ENCODE measurements at regions not wholly inside any gene's neighbourhood (a gene's known extent, or its start where the extent isn't known, plus 50 kb on each side); places are given as distances from the start of the nearest gene placed in this dataset.

DNA sequence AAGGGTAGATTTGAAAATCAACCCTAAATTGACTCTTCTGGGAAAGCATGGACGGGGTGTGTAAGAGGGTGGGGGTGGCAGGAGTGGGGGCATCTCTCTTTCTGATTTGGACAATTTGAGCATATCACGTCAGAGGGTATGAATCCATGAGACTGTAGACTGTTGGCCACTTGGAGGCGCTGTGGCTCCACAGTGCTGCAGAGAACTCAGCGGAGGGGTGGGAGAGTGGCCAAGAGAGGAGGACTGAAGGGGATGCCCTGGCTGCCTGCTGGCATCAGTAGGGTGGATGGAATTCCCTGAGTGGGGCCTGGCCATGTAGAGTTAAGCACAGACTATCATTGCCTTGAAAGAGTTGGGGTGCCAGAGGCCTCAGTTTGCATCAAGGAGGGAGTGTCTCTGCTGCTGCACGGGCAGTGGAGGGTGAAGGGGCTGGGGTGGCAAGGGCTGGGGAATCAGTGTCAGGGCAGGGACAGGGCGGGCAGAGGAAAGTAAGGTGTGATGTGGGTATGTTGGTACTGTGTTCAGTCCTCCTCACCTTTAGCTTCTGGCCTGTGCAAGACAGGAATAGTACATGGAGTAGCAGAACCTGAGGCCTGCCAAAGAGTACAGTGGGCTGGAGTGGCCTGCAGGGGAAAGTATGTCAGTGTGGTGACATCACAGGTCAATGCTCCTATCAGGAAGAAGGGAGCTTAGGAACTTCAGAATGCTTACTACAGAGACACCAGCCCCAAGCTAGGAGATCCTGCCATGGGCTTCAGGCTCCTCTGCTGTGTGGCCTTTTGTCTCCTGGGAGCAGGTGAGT, 133.5 kb upstream of the PRSS58 start:
- H3K79me2 ChIP-seq (ENCODE audit: control insufficient read depth, insufficient read depth, low read length) = no peaks in the 10 kb centered on the region
- H3K9me3 ChIP-seq (ENCODE audit: control insufficient read depth, low read depth, low read length) = no peaks in the 10 kb centered on the region
- no peak overlapping the region for H2AFZ ChIP-seq (ENCODE audit: control insufficient read depth, low read length)
- DNase-seq (ENCODE audit: low read depth, low spot score) = no peak
- no peaks in the 10 kb centered on the region for H3K27me3 ChIP-seq (ENCODE audit: control insufficient read depth, extremely low read depth, insufficient read depth, low read length)
- H3K27ac ChIP-seq (ENCODE audit: control insufficient read depth, insufficient read depth, low read length) = no peak overlapping the region
- TF ChIP-seq, protein P1, sequence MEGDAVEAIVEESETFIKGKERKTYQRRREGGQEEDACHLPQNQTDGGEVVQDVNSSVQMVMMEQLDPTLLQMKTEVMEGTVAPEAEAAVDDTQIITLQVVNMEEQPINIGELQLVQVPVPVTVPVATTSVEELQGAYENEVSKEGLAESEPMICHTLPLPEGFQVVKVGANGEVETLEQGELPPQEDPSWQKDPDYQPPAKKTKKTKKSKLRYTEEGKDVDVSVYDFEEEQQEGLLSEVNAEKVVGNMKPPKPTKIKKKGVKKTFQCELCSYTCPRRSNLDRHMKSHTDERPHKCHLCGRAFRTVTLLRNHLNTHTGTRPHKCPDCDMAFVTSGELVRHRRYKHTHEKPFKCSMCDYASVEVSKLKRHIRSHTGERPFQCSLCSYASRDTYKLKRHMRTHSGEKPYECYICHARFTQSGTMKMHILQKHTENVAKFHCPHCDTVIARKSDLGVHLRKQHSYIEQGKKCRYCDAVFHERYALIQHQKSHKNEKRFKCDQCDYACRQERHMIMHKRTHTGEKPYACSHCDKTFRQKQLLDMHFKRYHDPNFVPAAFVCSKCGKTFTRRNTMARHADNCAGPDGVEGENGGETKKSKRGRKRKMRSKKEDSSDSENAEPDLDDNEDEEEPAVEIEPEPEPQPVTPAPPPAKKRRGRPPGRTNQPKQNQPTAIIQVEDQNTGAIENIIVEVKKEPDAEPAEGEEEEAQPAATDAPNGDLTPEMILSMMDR (optimal IDR thresholded peaks at IDR 0.05 in 1 of 3, IDR thresholded peaks at IDR 0.05 in 1 of 3, conservative IDR thresholded peaks at IDR 0.05 in 1 of 3; ENCODE audit: extremely low read depth in 1 of 3, insufficient read depth in 2 of 3, low read length in 3 of 3) = peak; percentile 58 to 71 (median 65)
- no peak for TF ChIP-seq EZH2 (IDR thresholded peaks at IDR 0.05; ENCODE audit: low read length)
- H3K4me1 ChIP-seq (ENCODE audit: control insufficient read depth, extremely low read depth, insufficient read depth, low read length) = no peaks in the 10 kb centered on the region
- no peaks in the 10 kb centered on the region for H3K9me1 ChIP-seq (ENCODE audit: control insufficient read depth, extremely low read depth, insufficient read depth, low read length)
- FAIRE-seq = no peak
- no peaks in the 10 kb centered on the region for H3K36me3 ChIP-seq (ENCODE audit: control insufficient read depth in 2 of 2, extremely low read depth in 1 of 2, insufficient read depth in 2 of 2, low read length in 2 of 2)
- H4K20me1 ChIP-seq (ENCODE audit: control insufficient read depth, extremely low read depth, insufficient read depth, low read length) = no peaks in the 10 kb centered on the region
- dilution Hi-C loops (cut with MboI; ENCODE audit: extremely low pct_ligation_motif_present, low sequenced_read_pairs) = no loop called here
- H3K9ac ChIP-seq (ENCODE audit: control insufficient read depth, extremely low read depth, insufficient read depth, low read length) = no peak overlapping the region
- no peak overlapping the region for H3K4me2 ChIP-seq (ENCODE audit: control insufficient read depth, extremely low read depth, insufficient read depth, low read depth, low read length)
- H3K4me3 ChIP-seq (ENCODE audit: control insufficient read depth in 2 of 3, extremely low read depth in 1 of 3, insufficient read depth in 2 of 3, low read depth in 1 of 3, low read length in 3 of 3) = no peak overlapping the region

GRCh38 chr7:142389544-142389943, 131.7 kb upstream of the PRSS58 start:
- no peak for DNase-seq (ENCODE audit: low read depth, low spot score)
- dilution Hi-C loops (cut with MboI; ENCODE audit: extremely low pct_ligation_motif_present, low sequenced_read_pairs) = no loop called here
- FAIRE-seq = no peak
- Histone ChIP-seq H3K4me3 (ENCODE audit: control insufficient read depth in 2 of 3, extremely low read depth in 1 of 3, insufficient read depth in 2 of 3, low read depth in 1 of 3, low read length in 3 of 3) (no peak overlapping the region), H3K27ac (ENCODE audit: control insufficient read depth, insufficient read depth, low read length) (no peak overlapping the region), H3K36me3 (ENCODE audit: control insufficient read depth in 2 of 2, extremely low read depth in 1 of 2, insufficient read depth in 2 of 2, low read length in 2 of 2) (no peaks in the 10 kb centered on the region), H3K4me2 (ENCODE audit: control insufficient read depth, extremely low read depth, insufficient read depth, low read depth, low read length) (no peak overlapping the region), H3K4me1 (ENCODE audit: control insufficient read depth, extremely low read depth, insufficient read depth, low read length) (peaks cover 8% of the 10 kb centered on the region), H3K27me3 (ENCODE audit: control insufficient read depth, extremely low read depth, insufficient read depth, low read length) (no peaks in the 10 kb centered on the region), H3K9me1 (ENCODE audit: control insufficient read depth, extremely low read depth, insufficient read depth, low read length) (no peaks in the 10 kb centered on the region), H2AFZ (ENCODE audit: control insufficient read depth, low read length) (no peak overlapping the region), H3K9me3 (ENCODE audit: control insufficient read depth, low read depth, low read length) (no peaks in the 10 kb centered on the region), H4K20me1 (ENCODE audit: control insufficient read depth, extremely low read depth, insufficient read depth, low read length) (no peaks in the 10 kb centered on the region), H3K79me2 (ENCODE audit: control insufficient read depth, insufficient read depth, low read length) (no peaks in the 10 kb centered on the region), H3K9ac (ENCODE audit: control insufficient read depth, extremely low read depth, insufficient read depth, low read length) (no peak overlapping the region)
- TF ChIP-seq, protein P1 (optimal IDR thresholded peaks at IDR 0.05 in 1 of 3, IDR thresholded peaks at IDR 0.05 in 1 of 3, conservative IDR thresholded peaks at IDR 0.05 in 1 of 3; ENCODE audit: extremely low read depth in 1 of 3, insufficient read depth in 2 of 3, low read length in 3 of 3) = no peak
- no peak for TF ChIP-seq EZH2 (IDR thresholded peaks at IDR 0.05; ENCODE audit: low read length)
